ENCODE measurements at regions not wholly inside any gene's neighbourhood (a gene's known extent, or its start where the extent isn't known, plus 50 kb on each side); places are given as distances from the start of the nearest gene placed in this dataset.
A peak's percentile ranks its signal among the peaks of the same experiment; 100 is the strongest.

DNA sequence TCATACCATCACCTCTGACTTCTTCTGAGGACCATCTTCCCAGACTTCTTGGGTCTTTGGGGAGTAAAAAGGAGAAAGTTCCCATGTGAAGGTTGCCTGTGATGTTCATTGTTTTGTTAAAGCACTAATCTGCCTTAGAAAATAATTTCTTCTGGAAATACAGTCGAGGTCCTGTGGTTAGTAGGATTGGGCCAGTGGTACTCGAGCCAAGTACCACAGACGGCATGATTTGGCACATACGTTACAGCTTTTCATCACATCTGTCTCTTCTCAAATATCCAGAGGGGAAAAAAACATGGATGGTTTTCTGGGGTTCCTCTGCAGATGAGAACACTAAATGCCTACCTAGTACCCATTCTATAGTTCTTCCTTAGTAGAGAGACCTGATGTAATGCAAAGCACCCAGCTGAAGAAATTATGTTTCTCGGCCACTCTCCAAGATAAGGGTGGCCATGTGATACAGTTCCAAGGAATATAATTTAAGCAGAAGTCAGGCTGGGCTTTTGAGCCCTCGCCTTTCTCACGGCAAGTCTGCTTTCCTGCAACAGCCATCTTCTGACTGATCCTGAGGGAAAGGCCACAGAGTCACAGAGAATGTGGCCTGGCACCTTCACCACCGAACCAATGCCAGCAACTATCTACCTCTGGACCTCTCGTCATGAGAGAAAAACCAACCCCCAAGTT is 161.0 kb downstream of the RNF152 start:
- Histone ChIP-seq H3K27ac (peak overlapping the region in 1 of 2 donors; percentile 52), H3K27me3 (no peaks in the 10 kb centered on the region), H3K4me1 (ENCODE audit: insufficient read depth) (no peaks in the 10 kb centered on the region), H3K36me3 (no peaks in the 10 kb centered on the region), H3K4me3 (no peak overlapping the region), H3K9me3 (no peaks in the 10 kb centered on the region)
- DNase-seq: no peak
- TF ChIP-seq, protein P1, sequence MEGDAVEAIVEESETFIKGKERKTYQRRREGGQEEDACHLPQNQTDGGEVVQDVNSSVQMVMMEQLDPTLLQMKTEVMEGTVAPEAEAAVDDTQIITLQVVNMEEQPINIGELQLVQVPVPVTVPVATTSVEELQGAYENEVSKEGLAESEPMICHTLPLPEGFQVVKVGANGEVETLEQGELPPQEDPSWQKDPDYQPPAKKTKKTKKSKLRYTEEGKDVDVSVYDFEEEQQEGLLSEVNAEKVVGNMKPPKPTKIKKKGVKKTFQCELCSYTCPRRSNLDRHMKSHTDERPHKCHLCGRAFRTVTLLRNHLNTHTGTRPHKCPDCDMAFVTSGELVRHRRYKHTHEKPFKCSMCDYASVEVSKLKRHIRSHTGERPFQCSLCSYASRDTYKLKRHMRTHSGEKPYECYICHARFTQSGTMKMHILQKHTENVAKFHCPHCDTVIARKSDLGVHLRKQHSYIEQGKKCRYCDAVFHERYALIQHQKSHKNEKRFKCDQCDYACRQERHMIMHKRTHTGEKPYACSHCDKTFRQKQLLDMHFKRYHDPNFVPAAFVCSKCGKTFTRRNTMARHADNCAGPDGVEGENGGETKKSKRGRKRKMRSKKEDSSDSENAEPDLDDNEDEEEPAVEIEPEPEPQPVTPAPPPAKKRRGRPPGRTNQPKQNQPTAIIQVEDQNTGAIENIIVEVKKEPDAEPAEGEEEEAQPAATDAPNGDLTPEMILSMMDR (IDR thresholded peaks at IDR 0.05): no peak
- TF ChIP-seq EP300 (IDR thresholded peaks at IDR 0.05) (no peak), POLR2A (IDR thresholded peaks at IDR 0.05) (no peak)
- WGBS, 3 donors: 38 to 46% (median 41%) methylated on average over 9 of the region's 9 CpGs
- intact Hi-C loops (cut with DNase I): loop anchor here in 1 of 4 donors (10.0 kb wide), 1 partner anchor 97 kb away; no protein-coding TSS in a partner anchor

DNA sequence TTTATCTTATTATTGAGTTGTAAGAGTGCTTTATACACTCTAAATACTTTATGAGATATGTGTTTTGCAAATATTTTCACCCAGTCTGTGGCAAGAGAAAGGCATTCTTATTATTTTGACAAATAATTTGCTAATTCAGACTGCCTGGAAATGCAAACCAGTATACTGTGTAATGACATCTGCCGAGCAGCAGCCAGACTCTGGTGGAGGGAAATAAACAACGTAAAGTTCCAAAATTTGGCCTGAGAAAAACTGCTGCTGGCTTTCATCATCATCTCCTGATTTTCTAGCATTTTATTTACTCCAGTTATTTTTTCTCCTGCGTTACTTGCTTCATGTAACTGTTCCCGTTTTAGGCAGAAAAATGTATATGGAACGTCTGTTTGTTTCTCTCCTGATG is 161.6 kb downstream of the RNF152 start:
- Histone ChIP-seq H3K4me3 (no peak overlapping the region), H3K9me3 (no peaks in the 10 kb centered on the region), H3K36me3 (no peaks in the 10 kb centered on the region), H3K27me3 (no peaks in the 10 kb centered on the region), H3K27ac (no peak overlapping the region), H3K4me1 (ENCODE audit: insufficient read depth) (no peaks in the 10 kb centered on the region)
- 14 to 22% (median 14%) methylated on average over 5 of the region's 5 CpGs for WGBS, 3 donors
- no peak for DNase-seq
- intact Hi-C loops (cut with DNase I): loop anchor here in 1 of 4 donors (10.0 kb wide), 1 partner anchor 96 kb away; no protein-coding TSS in a partner anchor
- TF ChIP-seq, protein P1 (IDR thresholded peaks at IDR 0.05): no peak
- TF ChIP-seq EP300 (IDR thresholded peaks at IDR 0.05): no peak
- TF ChIP-seq POLR2A (IDR thresholded peaks at IDR 0.05): no peak

DNA sequence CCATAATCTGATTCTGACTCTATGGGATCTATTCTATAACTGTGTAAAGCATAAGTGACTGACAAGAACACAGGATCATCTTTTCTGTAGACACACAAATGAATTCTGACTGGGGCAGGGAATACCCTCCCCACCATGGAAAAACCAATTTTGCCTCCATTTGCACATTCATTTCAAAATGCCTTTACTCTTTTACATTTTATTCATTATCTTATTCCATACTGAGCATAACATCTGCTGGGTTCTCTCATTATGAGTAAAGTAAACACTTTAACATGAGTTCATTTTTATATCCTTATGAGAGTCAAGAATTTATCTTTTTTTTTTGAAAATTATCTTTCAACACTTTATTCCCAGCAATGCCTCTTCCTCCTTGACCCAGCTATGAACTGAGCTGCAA is 163.5 kb downstream of the RNF152 start:
- Histone ChIP-seq H3K27ac (no peak overlapping the region), H3K27me3 (no peaks in the 10 kb centered on the region), H3K9me3 (no peaks in the 10 kb centered on the region), H3K4me1 (ENCODE audit: insufficient read depth) (no peaks in the 10 kb centered on the region), H3K4me3 (no peak overlapping the region), H3K36me3 (no peaks in the 10 kb centered on the region)
- TF ChIP-seq POLR2A (IDR thresholded peaks at IDR 0.05): no peak
- no peak for TF ChIP-seq EP300 (IDR thresholded peaks at IDR 0.05)
- TF ChIP-seq, protein P1 (IDR thresholded peaks at IDR 0.05): no peak
- no peak for DNase-seq
- intact Hi-C loops (cut with DNase I): no loop called here

DNA sequence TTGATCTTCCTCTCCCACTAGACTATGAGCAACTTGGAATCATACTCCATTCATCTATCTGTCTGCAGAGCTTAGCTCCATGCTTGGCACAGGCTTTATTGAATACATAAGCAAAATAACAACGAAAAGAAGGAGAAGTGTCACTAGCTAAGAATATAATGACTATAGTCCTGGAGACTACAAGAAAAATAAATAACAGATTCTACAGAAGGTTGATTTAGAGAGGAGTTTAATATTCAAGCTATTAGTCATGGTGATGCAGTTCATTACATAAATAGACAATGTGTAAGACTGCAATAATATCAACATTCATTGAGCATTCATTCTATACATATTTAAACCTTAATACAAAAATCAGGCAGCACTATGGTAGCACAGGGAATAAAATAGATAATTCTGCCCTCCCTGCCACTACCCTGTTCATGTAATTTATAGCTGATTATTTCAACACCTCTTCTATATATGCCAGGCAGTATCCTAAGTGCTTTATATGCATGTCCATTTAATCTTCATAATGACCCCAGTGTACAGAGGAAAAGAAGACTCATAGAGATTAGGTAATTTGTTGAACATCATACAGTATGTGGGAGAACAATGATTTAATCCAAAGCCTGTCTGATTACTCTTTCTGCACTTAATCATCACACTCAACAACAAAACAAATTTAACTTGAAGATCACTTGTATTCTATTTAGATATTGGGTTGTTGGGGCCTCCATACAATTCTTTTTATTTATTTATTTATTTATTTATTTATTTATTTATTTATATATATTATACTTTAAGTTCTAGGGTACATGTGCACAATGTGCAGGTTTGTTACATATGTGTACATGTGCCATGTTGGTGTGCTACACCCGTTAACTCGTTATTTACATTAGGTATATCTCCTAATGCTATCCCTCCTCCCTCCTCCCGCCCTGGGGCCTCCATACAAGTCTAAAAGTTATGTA is 165.3 kb downstream of the RNF152 start:
- TF ChIP-seq EP300 (IDR thresholded peaks at IDR 0.05): no peak
- TF ChIP-seq, protein P1 (IDR thresholded peaks at IDR 0.05): no peak
- no peak for TF ChIP-seq POLR2A (IDR thresholded peaks at IDR 0.05)
- no peak overlapping the region for H3K27ac ChIP-seq
- no peaks in the 10 kb centered on the region for H3K9me3 ChIP-seq
- no peak overlapping the region for H3K4me3 ChIP-seq
- no peak for DNase-seq
- H3K27me3 ChIP-seq: no peaks in the 10 kb centered on the region
- H3K36me3 ChIP-seq: no peaks in the 10 kb centered on the region
- WGBS, 3 donors: 85 to 91% (median 89%) methylated on average over 4 of the region's 4 CpGs
- intact Hi-C loops (cut with DNase I): no loop called here
- no peaks in the 10 kb centered on the region for H3K4me1 ChIP-seq (ENCODE audit: insufficient read depth)

Data from ovary (tissue), 7 donors.